Left ventricle myocardium inferior (tissue), 1 donor: ENCODE measurements at regions not wholly inside any gene's neighbourhood (a gene's known extent, or its start where the extent isn't known, plus 50 kb on each side); places are given as distances from the start of the nearest gene placed in this dataset.

Experiments
- DNase-seq: peaks from one replicate; pipeline ENCODE4 v3.0.0-alpha.2; 2020
- H3K27ac ChIP-seq: fragments of 200-600 bp; replicated peaks from 2 replicates; pipeline ENCODE4 v1.8.0; 2021
- H3K27me3 ChIP-seq: fragments of 200-600 bp; 2 replicates; pipeline ENCODE4 v1.8.0; 2021; ENCODE audit warnings: low read depth
- H3K36me3 ChIP-seq: fragments of 200-600 bp; 2 replicates; pipeline ENCODE4 v1.8.0; 2021
- H3K4me1 ChIP-seq: fragments of 200-600 bp; 2 replicates; pipeline ENCODE4 v1.8.0; 2021
- H3K4me3 ChIP-seq: fragments of 200-600 bp; 2 replicates; pipeline ENCODE4 v1.8.0; 2021; ENCODE audit warnings: mild to moderate bottlenecking, moderate library complexity
- H3K9me3 ChIP-seq: fragments of 200-600 bp; replicated peaks from 2 replicates; pipeline ENCODE4 v1.8.0; 2021
- intact Hi-C: fragments of 100-400 bp; cut with micrococcal nuclease; formaldehyde crosslinking; loops from one replicate; pipeline ENCODE4 v1.11.0; 2022
- TF ChIP-seq, protein P1 (sequence below): fragments of 200-600 bp; IDR thresholded peaks from 2 replicates; pipeline ENCODE4 v1.8.0; 2021; ENCODE audit warnings: antibody characterized with exemption, mild to moderate bottlenecking, borderline replicate concordance
- donor health status: DM: no; HTN: yes; CAD: no; lungs with severe emphysema.

DNA sequence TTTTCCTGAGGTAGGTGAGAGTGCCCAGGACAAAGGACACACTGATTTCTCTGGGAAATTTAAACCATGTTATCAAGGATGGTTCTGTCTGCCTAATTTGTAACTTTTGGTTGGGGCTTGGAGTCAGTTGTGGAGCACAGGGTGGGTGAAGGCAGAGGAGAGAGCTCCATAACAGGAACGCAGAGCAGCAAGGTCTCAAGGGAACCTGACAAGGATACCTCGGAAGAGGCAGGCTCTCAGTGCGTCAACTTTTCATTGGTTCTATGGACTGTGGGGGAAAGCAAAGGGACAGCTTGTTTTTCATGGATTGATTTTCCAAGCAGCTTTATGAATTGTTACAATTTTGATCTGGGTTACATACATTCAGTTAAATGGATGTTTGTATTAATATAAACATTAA lies 110.4 kb downstream of the SLIT2 start:
- H3K27me3 ChIP-seq, result no peaks in the 10 kb centered on the region
- no peaks in the 10 kb centered on the region for H3K36me3 ChIP-seq
- no peaks in the 10 kb centered on the region for H3K9me3 ChIP-seq
- intact Hi-C loops, result no loop called here
- DNase-seq, result no peak
- TF ChIP-seq, protein P1, sequence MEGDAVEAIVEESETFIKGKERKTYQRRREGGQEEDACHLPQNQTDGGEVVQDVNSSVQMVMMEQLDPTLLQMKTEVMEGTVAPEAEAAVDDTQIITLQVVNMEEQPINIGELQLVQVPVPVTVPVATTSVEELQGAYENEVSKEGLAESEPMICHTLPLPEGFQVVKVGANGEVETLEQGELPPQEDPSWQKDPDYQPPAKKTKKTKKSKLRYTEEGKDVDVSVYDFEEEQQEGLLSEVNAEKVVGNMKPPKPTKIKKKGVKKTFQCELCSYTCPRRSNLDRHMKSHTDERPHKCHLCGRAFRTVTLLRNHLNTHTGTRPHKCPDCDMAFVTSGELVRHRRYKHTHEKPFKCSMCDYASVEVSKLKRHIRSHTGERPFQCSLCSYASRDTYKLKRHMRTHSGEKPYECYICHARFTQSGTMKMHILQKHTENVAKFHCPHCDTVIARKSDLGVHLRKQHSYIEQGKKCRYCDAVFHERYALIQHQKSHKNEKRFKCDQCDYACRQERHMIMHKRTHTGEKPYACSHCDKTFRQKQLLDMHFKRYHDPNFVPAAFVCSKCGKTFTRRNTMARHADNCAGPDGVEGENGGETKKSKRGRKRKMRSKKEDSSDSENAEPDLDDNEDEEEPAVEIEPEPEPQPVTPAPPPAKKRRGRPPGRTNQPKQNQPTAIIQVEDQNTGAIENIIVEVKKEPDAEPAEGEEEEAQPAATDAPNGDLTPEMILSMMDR, result no peak
- no peak overlapping the region for H3K27ac ChIP-seq
- no peak overlapping the region for H3K4me3 ChIP-seq
- H3K4me1 ChIP-seq, result no peaks in the 10 kb centered on the region

DNA sequence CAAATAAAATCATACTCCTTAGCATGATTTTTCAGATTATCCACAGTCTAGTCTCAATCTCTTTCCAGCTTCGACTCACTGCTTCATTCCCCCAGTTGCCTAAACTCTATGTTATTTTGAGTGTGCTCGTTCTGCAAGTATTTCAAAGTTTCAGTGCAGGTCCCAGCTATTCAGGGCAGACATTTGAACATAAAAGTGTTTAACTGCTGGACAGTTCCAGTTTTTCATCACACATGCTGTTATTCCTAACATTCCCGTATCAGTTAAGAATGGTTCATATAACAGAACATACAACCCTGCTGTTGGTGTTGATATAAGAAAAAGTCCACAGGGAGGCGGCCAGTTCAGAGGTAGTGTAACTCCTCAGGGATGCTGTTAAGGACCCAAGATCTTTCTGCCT lies 113.3 kb downstream of the SLIT2 start:
- no peak overlapping the region for H3K27ac ChIP-seq
- no peaks in the 10 kb centered on the region for H3K4me1 ChIP-seq
- no peak for DNase-seq
- TF ChIP-seq, protein P1, result no peak
- H3K36me3 ChIP-seq, result no peaks in the 10 kb centered on the region
- no peaks in the 10 kb centered on the region for H3K9me3 ChIP-seq
- H3K4me3 ChIP-seq, result no peak overlapping the region
- no peaks in the 10 kb centered on the region for H3K27me3 ChIP-seq
- intact Hi-C loops, result no loop called here

DNA sequence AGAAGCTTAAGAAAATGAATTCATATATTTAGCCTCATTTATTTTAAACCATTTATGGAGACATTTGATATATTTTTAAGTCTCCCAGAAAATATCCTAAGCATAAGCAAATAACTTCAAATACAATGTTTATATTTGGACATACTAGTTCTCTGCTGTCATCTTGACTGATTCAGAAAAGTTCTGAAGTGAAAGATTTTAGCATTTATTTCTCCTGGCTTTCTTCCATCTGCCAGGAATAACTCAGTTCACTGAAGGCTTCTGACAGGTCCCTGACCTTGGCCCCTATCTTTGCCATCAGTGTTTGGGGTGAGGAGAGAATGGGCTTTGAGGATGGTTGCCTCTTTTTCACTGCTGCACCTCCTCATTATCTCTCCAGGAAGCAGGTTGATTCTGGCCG lies 115.7 kb downstream of the SLIT2 start:
- Histone ChIP-seq H3K4me1 (no peaks in the 10 kb centered on the region), H3K27me3 (no peaks in the 10 kb centered on the region), H3K36me3 (no peaks in the 10 kb centered on the region), H3K27ac (no peak overlapping the region), H3K4me3 (no peak overlapping the region), H3K9me3 (no peaks in the 10 kb centered on the region)
- intact Hi-C loops, result no loop called here
- TF ChIP-seq, protein P1, result no peak
- no peak for DNase-seq

- TF ChIP-seq, protein P1, result no peak
- no peaks in the 10 kb centered on the region for H3K36me3 ChIP-seq
- intact Hi-C loops, result no loop called here
- no peak for DNase-seq
- H3K4me1 ChIP-seq, result no peaks in the 10 kb centered on the region
- H3K27ac ChIP-seq, result no peak overlapping the region
- no peaks in the 10 kb centered on the region for H3K27me3 ChIP-seq
- no peaks in the 10 kb centered on the region for H3K9me3 ChIP-seq
- no peak overlapping the region for H3K4me3 ChIP-seq
Observed at GRCh38 chr4:20368926-20369325, 117.2 kb downstream of the SLIT2 start.

DNA sequence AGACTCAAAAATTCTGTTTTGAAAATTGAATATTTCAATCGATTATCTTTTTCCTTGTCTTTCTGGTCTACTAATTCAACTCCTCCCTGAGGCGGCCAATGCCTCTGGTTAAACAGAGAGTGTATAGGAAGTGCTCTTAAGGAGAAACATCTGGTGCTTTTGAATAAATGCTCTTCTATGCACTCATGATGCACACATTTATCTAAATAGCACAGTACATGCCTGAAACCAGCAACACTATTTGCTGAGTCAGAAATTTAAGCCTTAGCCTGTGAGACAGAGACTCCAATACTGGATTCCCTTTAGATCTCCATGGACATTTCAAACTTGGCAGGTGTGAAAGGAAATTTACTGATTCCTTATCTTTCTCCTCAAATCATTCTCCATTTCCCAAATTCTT lies 118.6 kb downstream of the SLIT2 start:
- intact Hi-C loops, result no loop called here
- no peak overlapping the region for H3K4me3 ChIP-seq
- no peaks in the 10 kb centered on the region for H3K36me3 ChIP-seq
- no peaks in the 10 kb centered on the region for H3K27me3 ChIP-seq
- no peaks in the 10 kb centered on the region for H3K9me3 ChIP-seq
- H3K27ac ChIP-seq, result no peak overlapping the region
- no peak for DNase-seq
- TF ChIP-seq, protein P1, result no peak
- peaks cover 5% of the 10 kb centered on the region for H3K4me1 ChIP-seq

DNA sequence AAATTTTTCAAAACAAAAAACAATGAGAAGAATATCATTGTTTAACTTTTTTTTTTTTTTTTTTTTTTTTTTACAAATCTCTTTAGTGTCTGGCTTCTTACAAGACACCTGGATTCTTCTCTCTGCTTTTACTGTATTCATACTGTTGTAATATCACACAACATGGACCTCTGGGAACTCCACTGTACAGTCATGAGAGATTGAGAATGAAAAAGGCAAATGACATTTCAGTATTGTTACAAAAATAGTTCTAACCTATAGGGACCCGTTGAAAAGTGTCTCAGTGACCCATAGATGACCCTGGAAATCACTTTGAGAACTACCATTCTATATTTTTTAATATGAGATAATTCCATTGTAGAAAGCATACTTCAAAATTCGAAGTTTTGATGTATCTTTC lies 124.4 kb downstream of the SLIT2 start:
- DNase-seq, result no peak
- H3K4me3 ChIP-seq, result no peak overlapping the region
- no peaks in the 10 kb centered on the region for H3K27me3 ChIP-seq
- H3K9me3 ChIP-seq, result no peaks in the 10 kb centered on the region
- H3K36me3 ChIP-seq, result no peaks in the 10 kb centered on the region
- no peak overlapping the region for H3K27ac ChIP-seq
- intact Hi-C loops, result no loop called here
- H3K4me1 ChIP-seq, result peaks cover 5% of the 10 kb centered on the region
- TF ChIP-seq, protein P1, result no peak
